ENCODE measurements at regions not wholly inside any gene's neighbourhood (a gene's known extent, or its start where the extent isn't known, plus 50 kb on each side); places are given as distances from the start of the nearest gene placed in this dataset.
"Not testable (repeated sequence)": the region's sequence is repeated elsewhere in the genome, so short reads cannot be mapped to it uniquely, and the experiment has no call there.

- CTCF ChIA-PET: interaction anchor here (1.0 to 1.1 kb wide), 2 partner anchors 13 to 263 kb away, joined by 3 to 10 read pairs; no protein-coding TSS in a partner anchor
- H3K27ac ChIP-seq (ENCODE audit: low read depth, low read length): no peak overlapping the region
- H3K27me3 ChIP-seq (ENCODE audit: control insufficient read depth, insufficient read depth, low read length): no peaks in the 10 kb centered on the region
- H3K4me3 ChIP-seq (ENCODE audit: low read depth, low read length): no peak overlapping the region
- POLR2A ChIA-PET: no interaction called here
- TF ChIP-seq CTCF (IDR thresholded peaks at IDR 0.05; ENCODE audit: low read depth, low read length): no peak
- no peaks in the 10 kb centered on the region for H3K9me3 ChIP-seq (ENCODE audit: control insufficient read depth, insufficient read depth, low read length)
- no peak for DNase-seq (ENCODE audit: low read depth, low spot score)
Observed at GRCh38 chr6:30816791-30817739, 67.3 kb upstream of the DDR1 start.

GRCh38 chr6:30816296-30816695, 68.0 kb upstream of the DDR1 start:
- H3K27ac ChIP-seq (ENCODE audit: low read depth, low read length); H3K4me3 ChIP-seq (ENCODE audit: low read depth, low read length); DNase-seq (ENCODE audit: low read depth, low spot score); POLR2A ChIA-PET; H3K9me3 ChIP-seq (ENCODE audit: control insufficient read depth, insufficient read depth, low read length); H3K27me3 ChIP-seq (ENCODE audit: control insufficient read depth, insufficient read depth, low read length): not testable (repeated sequence)
- CTCF ChIA-PET: interaction anchor here (1.0 to 1.1 kb wide), 2 partner anchors 13 to 264 kb away, joined by 3 to 10 read pairs; no protein-coding TSS in a partner anchor

- ChIA-PET CTCF (interaction anchor here (1.1 kb wide), 1 partner anchor 93 kb away, joined by 5 read pairs; no protein-coding TSS in a partner anchor), POLR2A (interaction anchor here (0.9 to 1.1 kb wide), 4 partner anchors 34 to 71 kb away, joined by 3 to 5 read pairs (median 4); partner anchors contain the start of gene IER3)
- not testable (repeated sequence) for DNase-seq (ENCODE audit: low read depth, low spot score); H3K27me3 ChIP-seq (ENCODE audit: control insufficient read depth, insufficient read depth, low read length); H3K9me3 ChIP-seq (ENCODE audit: control insufficient read depth, insufficient read depth, low read length); H3K4me3 ChIP-seq (ENCODE audit: low read depth, low read length)
- peak overlapping the region; percentile 59 for H3K27ac ChIP-seq (ENCODE audit: low read depth, low read length)
Observed at GRCh38 chr6:30815041-30815742, 69.1 kb upstream of the DDR1 start.

- POLR2A ChIA-PET: interaction anchor here (0.9 to 1.1 kb wide), 3 partner anchors 33 to 70 kb away, joined by 3 to 5 read pairs (median 4); partner anchors contain the start of gene IER3
- DNase-seq (ENCODE audit: low read depth, low spot score): no peak
- peak overlapping the region; percentile 59 for H3K27ac ChIP-seq (ENCODE audit: low read depth, low read length)
- TF ChIP-seq CTCF (IDR thresholded peaks at IDR 0.05; ENCODE audit: low read depth, low read length): no peak
- no peaks in the 10 kb centered on the region for H3K9me3 ChIP-seq (ENCODE audit: control insufficient read depth, insufficient read depth, low read length)
- no peak overlapping the region for H3K4me3 ChIP-seq (ENCODE audit: low read depth, low read length)
- H3K27me3 ChIP-seq (ENCODE audit: control insufficient read depth, insufficient read depth, low read length): no peaks in the 10 kb centered on the region
- CTCF ChIA-PET: interaction anchor here (1.1 kb wide), 1 partner anchor 92 kb away, joined by 5 read pairs; no protein-coding TSS in a partner anchor
Observed at GRCh38 chr6:30814146-30815040, 69.9 kb upstream of the DDR1 start.

- TF ChIP-seq CTCF (IDR thresholded peaks at IDR 0.05; ENCODE audit: low read depth, low read length): no peak
- no peaks in the 10 kb centered on the region for H3K9me3 ChIP-seq (ENCODE audit: control insufficient read depth, insufficient read depth, low read length)
- H3K27ac ChIP-seq (ENCODE audit: low read depth, low read length): peak overlapping the region; percentile 59
- DNase-seq (ENCODE audit: low read depth, low spot score): no peak
- no peak overlapping the region for H3K4me3 ChIP-seq (ENCODE audit: low read depth, low read length)
- no peaks in the 10 kb centered on the region for H3K27me3 ChIP-seq (ENCODE audit: control insufficient read depth, insufficient read depth, low read length)
- POLR2A ChIA-PET: interaction anchor here (1.7 kb wide), 1 partner anchor 32 kb away, joined by 8 read pairs; no protein-coding TSS in a partner anchor
- CTCF ChIA-PET: no interaction called here
Observed at GRCh38 chr6:30813631-30814145, 69.3 kb upstream of the IER3 start.
